Psoas muscle (tissue), 7 donors: ENCODE measurements at regions not wholly inside any gene's neighbourhood (a gene's known extent, or its start where the extent isn't known, plus 50 kb on each side); places are given as distances from the start of the nearest gene placed in this dataset.

Experiments
- ATAC-seq, 4 donors: fragments of 200-7000 bp; cut with Tn5 transposase; one replicate each; pipeline ENCODE4 v1.9.1; 2020; ENCODE audit warnings: moderate library complexity in 3 of 4, mild to moderate bottlenecking in 2 of 4
- DNase-seq, 2 donors: peaks; one replicate each; pipeline ENCODE4 v3.0.0-alpha.2; 2020
- H3K27ac ChIP-seq: fragments of 200-600 bp; one replicate; pipeline ENCODE4 v1.8.0; 2022
- H3K27me3 ChIP-seq, 3 donors: fragments of 200-600 bp in 1 of 3; one replicate each; pipeline versions ENCODE4 v1.6.1 to v1.8.0; 2013 to 2022; ENCODE audit warnings: low read length in 2 of 3, mild to moderate bottlenecking in 2 of 3, moderate library complexity in 1 of 3; ENCODE audit not compliant: insufficient read depth in 3 of 3
- H3K36me3 ChIP-seq, 2 donors: fragments of 200-600 bp in 1 of 2; one replicate each; pipeline versions ENCODE4 v1.6.1 to v1.8.0; 2013 to 2022; ENCODE audit warnings: low read depth in 1 of 2, mild to moderate bottlenecking in 1 of 2, moderate library complexity in 1 of 2; ENCODE audit not compliant: insufficient read depth in 1 of 2
- H3K4me1 ChIP-seq: fragments of 200-600 bp; one replicate; pipeline ENCODE4 v1.8.0; 2022
- H3K4me3 ChIP-seq: fragments of 200-600 bp; one replicate; pipeline ENCODE4 v1.8.0; 2022; ENCODE audit warnings: mild to moderate bottlenecking
- H3K9me3 ChIP-seq: fragments of 200-600 bp; one replicate; pipeline ENCODE4 v1.8.0; 2022
- WGBS, 3 donors: extraction: QIAGEN DNeasy Blood & Tissue Kit; methylation state at CpG; one replicate each; pipeline versions ENCODE4 v1.1.6 to v1.1.7; 2013; 5-methylcytosine and 5-hydroxymethylcytosine counted together
- intact Hi-C, 2 donors: fragments of 100-400 bp; cut with DNase I; formaldehyde crosslinking; loops; one replicate each; pipeline versions ENCODE4 v1.11.0 to v1.14.2; 2022
- TF ChIP-seq, protein P1 (sequence below): fragments of 200-600 bp; IDR thresholded peaks from one replicate; pipeline ENCODE4 v1.8.0; 2022; ENCODE audit warnings: antibody characterized with exemption
- donor health status: healthy with polysubstance abuse.
- donor health status: DM: no; HTN: no; CAD: no; lungs with moderate emphysema.
- donor health status: Bipolar disorder and iron deficiency.
- donor health status: healthy.
- donor health status: DM: yes; HTN: yes; CAD: no.
- donor health status: DM: no; HTN: no; CAD: no.
- donor health status: DM: yes; HTN: yes; CAD: no.

DNA sequence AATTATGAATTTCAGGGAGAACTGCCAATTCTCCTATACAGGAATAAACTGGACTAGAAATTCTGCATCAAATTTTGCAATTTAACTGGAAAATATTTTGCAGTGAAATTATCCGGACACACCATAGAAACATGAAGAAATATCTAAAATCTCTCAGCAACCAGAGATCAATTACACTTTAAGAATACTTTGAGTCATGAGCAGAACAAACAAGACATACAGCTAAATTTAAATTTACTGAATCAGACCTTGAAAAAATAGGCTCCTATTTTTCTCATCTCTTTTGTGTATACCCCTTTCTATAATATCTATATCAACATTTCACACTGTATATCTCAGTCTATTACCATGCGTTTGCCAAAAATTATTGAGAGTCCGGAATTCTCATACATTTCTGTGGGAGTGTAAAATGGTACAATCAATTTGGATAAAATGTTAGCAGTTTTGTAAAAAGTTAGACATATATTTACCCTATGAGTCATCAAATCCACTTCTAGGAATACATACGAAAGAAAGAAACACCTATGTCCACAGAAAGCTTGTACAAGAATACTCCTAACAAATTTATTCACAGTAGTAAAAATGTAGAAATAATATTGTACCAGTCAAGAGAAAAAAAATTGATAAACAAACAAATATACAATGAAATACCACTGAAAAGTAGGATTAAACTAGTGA, 593.1 kb upstream of the NECTIN3 start:
- Histone ChIP-seq H3K4me1 (no peaks in the 10 kb centered on the region), H3K27ac (no peak overlapping the region), H3K4me3 (no peak overlapping the region), H3K9me3 (no peaks in the 10 kb centered on the region), H3K36me3 (no peaks in the 10 kb centered on the region), H3K27me3 (no peaks in the 10 kb centered on the region)
- WGBS, 3 donors, result 83 to 87% (median 84%) methylated on average over 4 of the region's 4 CpGs
- TF ChIP-seq, protein P1, sequence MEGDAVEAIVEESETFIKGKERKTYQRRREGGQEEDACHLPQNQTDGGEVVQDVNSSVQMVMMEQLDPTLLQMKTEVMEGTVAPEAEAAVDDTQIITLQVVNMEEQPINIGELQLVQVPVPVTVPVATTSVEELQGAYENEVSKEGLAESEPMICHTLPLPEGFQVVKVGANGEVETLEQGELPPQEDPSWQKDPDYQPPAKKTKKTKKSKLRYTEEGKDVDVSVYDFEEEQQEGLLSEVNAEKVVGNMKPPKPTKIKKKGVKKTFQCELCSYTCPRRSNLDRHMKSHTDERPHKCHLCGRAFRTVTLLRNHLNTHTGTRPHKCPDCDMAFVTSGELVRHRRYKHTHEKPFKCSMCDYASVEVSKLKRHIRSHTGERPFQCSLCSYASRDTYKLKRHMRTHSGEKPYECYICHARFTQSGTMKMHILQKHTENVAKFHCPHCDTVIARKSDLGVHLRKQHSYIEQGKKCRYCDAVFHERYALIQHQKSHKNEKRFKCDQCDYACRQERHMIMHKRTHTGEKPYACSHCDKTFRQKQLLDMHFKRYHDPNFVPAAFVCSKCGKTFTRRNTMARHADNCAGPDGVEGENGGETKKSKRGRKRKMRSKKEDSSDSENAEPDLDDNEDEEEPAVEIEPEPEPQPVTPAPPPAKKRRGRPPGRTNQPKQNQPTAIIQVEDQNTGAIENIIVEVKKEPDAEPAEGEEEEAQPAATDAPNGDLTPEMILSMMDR, result no peak
- no peak for ATAC-seq
- no peak for DNase-seq
- intact Hi-C loops, result no loop called here

DNA sequence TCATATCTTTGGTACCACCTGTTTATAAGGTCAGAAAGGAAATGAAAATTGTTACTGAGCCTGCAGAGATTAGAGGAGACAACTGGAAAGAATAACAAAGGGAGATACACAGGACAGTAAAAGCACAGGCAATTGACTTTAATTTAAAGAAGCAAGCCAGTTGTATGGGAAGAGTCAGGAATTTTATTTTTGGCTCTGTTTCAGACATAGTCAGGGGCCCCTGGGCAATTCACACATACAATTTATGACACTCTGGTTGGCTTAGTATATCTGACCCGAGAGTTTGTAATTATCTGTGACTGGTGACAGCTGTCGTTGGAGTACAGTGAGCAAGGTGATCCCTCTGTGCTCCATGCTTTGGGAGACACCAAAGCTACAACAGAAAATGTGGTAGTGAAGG, 591.9 kb upstream of the NECTIN3 start:
- no peak for ATAC-seq
- WGBS, 3 donors, result 10 to 18% (median 11%) methylated on average over 2 of the region's 2 CpGs

DNA sequence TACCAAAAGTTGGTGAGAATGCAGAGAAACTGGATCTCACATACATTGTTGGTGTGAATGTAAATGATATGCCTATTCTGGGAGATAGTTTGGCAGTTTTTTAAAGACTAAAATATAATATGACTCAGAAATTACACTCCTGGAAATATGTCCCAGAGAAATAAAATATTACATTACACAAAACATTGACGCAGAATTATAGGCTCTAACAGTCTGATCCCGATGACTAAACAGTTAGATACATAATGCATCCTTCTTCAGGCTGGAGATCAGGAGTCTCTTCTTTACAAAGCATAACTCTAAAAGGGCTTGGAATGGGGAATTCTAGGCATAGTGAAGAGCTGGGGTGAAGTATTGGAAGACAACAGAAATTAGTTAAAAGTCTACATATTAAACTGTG, 586.2 kb upstream of the NECTIN3 start:
- Histone ChIP-seq H3K9me3 (peaks cover 13% of the 10 kb centered on the region), H3K27me3 (no peaks in the 10 kb centered on the region), H3K36me3 (no peaks in the 10 kb centered on the region), H3K4me3 (no peak overlapping the region), H3K27ac (no peak overlapping the region), H3K4me1 (no peaks in the 10 kb centered on the region)
- DNase-seq (no peak), ATAC-seq (no peak)
- intact Hi-C loops, result no loop called here
- 87 to 94% (median 88%) methylated on average over 2 of the region's 2 CpGs for WGBS, 3 donors
- TF ChIP-seq, protein P1, result no peak

More for the DNA sequence above, 591.9 kb upstream of the NECTIN3 start:
- intact Hi-C loops, result no loop called here
- Histone ChIP-seq H3K27ac (no peak overlapping the region), H3K36me3 (no peaks in the 10 kb centered on the region), H3K27me3 (no peaks in the 10 kb centered on the region), H3K9me3 (peaks cover 1% of the 10 kb centered on the region), H3K4me3 (no peak overlapping the region), H3K4me1 (no peaks in the 10 kb centered on the region)
- TF ChIP-seq, protein P1, result no peak
- DNase-seq, result no peak

DNA sequence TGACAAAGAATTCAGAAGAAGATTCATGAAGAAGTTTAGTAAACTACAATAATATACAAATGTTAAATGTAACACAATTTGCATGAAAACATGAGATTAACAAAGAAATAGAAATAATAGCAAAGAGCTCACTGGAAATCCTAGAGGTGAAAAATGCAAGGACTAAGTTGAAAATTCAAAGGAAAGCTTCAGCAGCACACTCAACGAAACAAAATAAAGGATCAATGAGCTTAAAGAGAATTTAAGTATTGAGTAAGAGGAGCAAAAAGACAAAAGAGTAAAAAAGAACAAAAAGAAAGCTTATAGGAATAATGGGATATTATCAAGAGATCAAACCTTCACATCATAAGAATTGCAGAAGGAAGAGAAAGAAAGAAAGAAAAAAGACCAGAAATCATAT, 583.8 kb upstream of the NECTIN3 start:
- TF ChIP-seq, protein P1, result no peak
- intact Hi-C loops, result no loop called here
- DNase-seq (no peak), ATAC-seq (no peak)
- H3K27me3 ChIP-seq, result no peaks in the 10 kb centered on the region
- H3K4me3 ChIP-seq, result no peak overlapping the region
- peaks cover 13% of the 10 kb centered on the region for H3K9me3 ChIP-seq
- no peak overlapping the region for H3K27ac ChIP-seq
- WGBS, 3 donors, result 76 to 84% (median 77%) methylated on average over 1 of the region's 1 CpG
- H3K36me3 ChIP-seq, result no peaks in the 10 kb centered on the region
- H3K4me1 ChIP-seq, result no peaks in the 10 kb centered on the region

DNA sequence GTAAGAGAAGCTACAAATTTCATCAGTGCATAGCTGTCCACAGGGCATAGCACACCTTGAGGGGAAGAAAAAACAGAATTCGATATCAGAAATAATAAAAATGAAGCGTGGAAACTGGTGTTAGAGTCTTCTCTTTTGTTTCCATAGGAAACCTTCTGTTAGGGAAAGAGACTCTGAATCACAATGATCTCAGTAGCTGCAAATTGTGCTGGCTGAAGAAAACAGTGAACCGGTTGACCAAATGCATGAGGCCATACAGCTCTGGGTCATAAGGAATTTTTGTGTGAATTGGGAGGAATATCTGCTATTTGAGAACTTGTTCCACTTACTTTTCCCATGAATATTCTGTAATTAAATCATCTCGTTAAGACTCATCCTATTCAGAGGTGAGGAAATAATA, 580.2 kb upstream of the NECTIN3 start:
- 77 to 85% (median 82%) methylated on average over 4 of the region's 4 CpGs for WGBS, 3 donors
- no peaks in the 10 kb centered on the region for H3K36me3 ChIP-seq
- no peaks in the 10 kb centered on the region for H3K27me3 ChIP-seq
- TF ChIP-seq, protein P1, result no peak
- intact Hi-C loops, result no loop called here
- no peak overlapping the region for H3K4me3 ChIP-seq
- ATAC-seq, result no peak
- peaks cover 5% of the 10 kb centered on the region for H3K9me3 ChIP-seq
- no peak overlapping the region for H3K27ac ChIP-seq
- no peak for DNase-seq
- H3K4me1 ChIP-seq, result no peaks in the 10 kb centered on the region
